MM.1S (cell line): ENCODE measurements at regions not wholly inside any gene's neighbourhood (a gene's known extent, or its start where the extent isn't known, plus 50 kb on each side); places are given as distances from the start of the nearest gene placed in this dataset.

Source experiments
- DNase-seq: peaks from one replicate; pipeline ENCODE4 v3.0.0-alpha.2; 2015
- H2AFZ ChIP-seq: fragments of 300-600 bp; sonication (generic); 2 replicates; pipeline ENCODE4 v1.6.0; 2016; ENCODE audit warnings: antibody characterized with exemption, low read length
- H3F3A ChIP-seq: fragments of 300-600 bp; sonication (generic); 2 replicates; pipeline ENCODE4 v1.6.1; 2016; ENCODE audit warnings: mild to moderate bottlenecking, antibody characterized with exemption, low read length, moderate library complexity, mixed read lengths; ENCODE audit not compliant: insufficient read depth
- H3K27ac ChIP-seq: fragments of 300-600 bp; sonication (generic); 2 replicates; pipeline ENCODE4 v1.5.1; 2016; ENCODE audit warnings: mild to moderate bottlenecking, low read length
- H3K27me3 ChIP-seq: fragments of 300-600 bp; sonication (generic); replicated peaks from 2 replicates; pipeline ENCODE4 v1.6.0; 2016; ENCODE audit warnings: low read length; ENCODE audit not compliant: insufficient read depth
- H3K36me3 ChIP-seq: fragments of 300-600 bp; sonication (generic); replicated peaks from 2 replicates; pipeline ENCODE4 v1.6.1; 2016; ENCODE audit warnings: mild to moderate bottlenecking, low read length, mixed read lengths; ENCODE audit not compliant: insufficient read depth
- H3K4me1 ChIP-seq: fragments of 300-600 bp; sonication (generic); 2 replicates; pipeline ENCODE4 v1.6.1; 2016; ENCODE audit warnings: low read length, mixed read lengths
- H3K4me2 ChIP-seq: fragments of 300-600 bp; sonication (generic); 2 replicates; pipeline ENCODE4 v1.6.0; 2016; ENCODE audit warnings: low read depth, low read length
- H3K4me3 ChIP-seq: fragments of 300-600 bp; sonication (generic); 2 replicates; pipeline ENCODE4 v1.5.1; 2016; ENCODE audit warnings: low read length, mixed read lengths
- H3K79me2 ChIP-seq: fragments of 300-600 bp; sonication (generic); 2 replicates; pipeline ENCODE4 v1.6.1; 2016; ENCODE audit warnings: mixed run types, low read length, mixed read lengths
- H3K9ac ChIP-seq: fragments of 300-600 bp; sonication (generic); 2 replicates; pipeline ENCODE4 v1.6.1; 2016; ENCODE audit warnings: low read length, mixed read lengths
- H3K9me2 ChIP-seq: fragments of 300-600 bp; sonication (generic); replicated peaks from 2 replicates; pipeline ENCODE4 v1.6.1; 2016; ENCODE audit warnings: mild to moderate bottlenecking, low read length, mixed read lengths; ENCODE audit not compliant: insufficient read depth
- H3K9me3 ChIP-seq: fragments of 300-600 bp; sonication (generic); replicated peaks from 2 replicates; pipeline ENCODE4 v1.6.1; 2016; ENCODE audit warnings: mild to moderate bottlenecking, low read length, mixed read lengths; ENCODE audit not compliant: insufficient read depth
- H4K20me1 ChIP-seq: fragments of 300-600 bp; sonication (generic); 2 replicates; pipeline ENCODE4 v1.6.1; 2016; ENCODE audit warnings: mild to moderate bottlenecking, low read length, moderate library complexity, mixed read lengths; ENCODE audit not compliant: insufficient read depth
- CTCF ChIP-seq: fragments of 300-600 bp; sonication (generic); IDR thresholded peaks from 2 replicates; pipeline ENCODE4 v1.5.1; 2016; ENCODE audit warnings: antibody characterized with exemption, low read length, mixed read lengths
- EZH2 ChIP-seq: fragments of 300-600 bp; sonication (generic); optimal IDR thresholded peaks from 2 replicates; pipeline ENCODE3; 2017; ENCODE audit warnings: low read depth, mild to moderate bottlenecking, antibody characterized with exemption, low read length, mixed read lengths
- EZH2phosphoT487 ChIP-seq: fragments of 300-600 bp; sonication (generic); IDR thresholded peaks from 2 replicates; pipeline ENCODE4 v1.6.1; 2018; ENCODE audit warnings: antibody characterized with exemption, low read length

DNA sequence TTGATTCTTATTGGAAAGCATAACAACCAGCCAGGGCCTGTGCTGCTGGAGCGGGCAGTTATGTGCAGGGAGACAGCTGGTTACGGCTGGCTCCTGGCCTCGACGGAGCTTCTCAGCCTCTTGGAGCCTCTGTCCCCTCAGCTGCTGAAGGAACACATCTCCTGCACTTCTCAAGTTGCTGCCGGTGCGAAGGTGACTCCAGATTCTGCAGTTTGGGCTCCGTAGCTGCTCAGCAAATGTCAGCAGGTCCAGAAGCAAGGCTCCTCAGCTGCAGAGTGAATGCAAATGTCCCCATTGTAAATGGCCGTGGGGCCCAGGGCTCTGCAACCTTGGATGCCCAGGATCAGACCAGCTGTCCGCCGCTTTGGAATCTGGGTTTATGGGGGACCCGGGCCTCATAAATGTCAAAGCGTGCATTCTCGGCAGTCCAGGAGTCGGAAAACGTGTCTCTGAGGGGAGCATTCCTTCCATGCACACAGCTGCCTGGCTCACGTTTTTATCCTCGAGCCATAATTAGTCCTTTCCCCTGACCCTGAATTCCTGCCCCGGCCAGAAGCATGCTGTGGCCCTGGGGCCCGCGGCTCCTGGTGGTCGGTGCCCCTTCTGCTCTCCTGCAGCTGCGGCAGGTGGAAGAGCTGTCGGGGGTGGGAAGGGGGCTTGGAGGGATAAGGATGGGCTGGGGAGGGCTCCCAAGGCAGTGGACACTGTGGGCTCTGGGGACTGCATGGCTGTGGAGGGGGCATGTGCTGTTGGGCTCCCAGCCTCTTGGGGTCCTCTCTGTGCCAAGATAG, 106.0 kb downstream of the KIF26A start:
- Histone ChIP-seq H3K36me3 (no peaks in the 10 kb centered on the region), H3K9me3 (no peaks in the 10 kb centered on the region), H3K79me2 (no peaks in the 10 kb centered on the region), H2AFZ (no peak overlapping the region), H3K9me2 (no peaks in the 10 kb centered on the region), H4K20me1 (no peaks in the 10 kb centered on the region), H3F3A (no peaks in the 10 kb centered on the region), H3K27me3 (peaks cover 12% of the 10 kb centered on the region), H3K4me3 (no peak overlapping the region), H3K4me1 (no peaks in the 10 kb centered on the region), H3K27ac (no peak overlapping the region), H3K9ac (no peak overlapping the region), H3K4me2 (no peak overlapping the region)
- no peak for TF ChIP-seq EZH2phosphoT487
- no peak for TF ChIP-seq EZH2
- no peak for TF ChIP-seq CTCF
- no peak for DNase-seq

- Histone ChIP-seq H4K20me1 (no peaks in the 10 kb centered on the region), H2AFZ (no peak overlapping the region), H3K36me3 (no peaks in the 10 kb centered on the region), H3K27me3 (peaks cover 12% of the 10 kb centered on the region), H3K27ac (no peak overlapping the region), H3F3A (no peaks in the 10 kb centered on the region), H3K79me2 (no peaks in the 10 kb centered on the region), H3K4me1 (no peaks in the 10 kb centered on the region), H3K4me3 (no peak overlapping the region), H3K9me3 (no peaks in the 10 kb centered on the region), H3K9ac (no peak overlapping the region), H3K4me2 (no peak overlapping the region), H3K9me2 (no peaks in the 10 kb centered on the region)
- no peak for DNase-seq
- TF ChIP-seq EZH2phosphoT487 (no peak), CTCF (no peak)
Measured at GRCh38 chr14:104245075-104245474, 106.7 kb downstream of the KIF26A start.

GRCh38 chr14:104245723-104246122, 107.3 kb downstream of the KIF26A start:
- H3K27ac ChIP-seq, result no peak overlapping the region
- TF ChIP-seq CTCF, result no peak
- TF ChIP-seq EZH2phosphoT487, result no peak
- TF ChIP-seq EZH2, result no peak
- no peaks in the 10 kb centered on the region for H3K9me3 ChIP-seq

More at GRCh38 chr14:104245723-104246122, 107.3 kb downstream of the KIF26A start:
- Histone ChIP-seq H2AFZ (no peak overlapping the region), H3K36me3 (no peaks in the 10 kb centered on the region), H3K4me3 (no peak overlapping the region), H3K9me2 (no peaks in the 10 kb centered on the region), H3K4me1 (no peaks in the 10 kb centered on the region), H3K79me2 (no peaks in the 10 kb centered on the region), H3K4me2 (no peak overlapping the region), H3K9ac (no peak overlapping the region), H3K27me3 (peaks cover 12% of the 10 kb centered on the region), H4K20me1 (no peaks in the 10 kb centered on the region), H3F3A (no peaks in the 10 kb centered on the region)
- no peak for DNase-seq
